H9 (cell line): ENCODE measurements at regions not wholly inside any gene's neighbourhood (a gene's known extent, or its start where the extent isn't known, plus 50 kb on each side); places are given as distances from the start of the nearest gene placed in this dataset.

Experiments
- DNase-seq: peaks from one replicate; pipeline ENCODE4 v3.0.0-alpha.2; 2017
- H2AFZ ChIP-seq: one replicate; pipeline ENCODE4 v1.6.1; 2013; ENCODE audit warnings: mild to moderate bottlenecking, low read length, control low read depth, moderate library complexity
- H2AK5ac ChIP-seq: 2 replicates; pipeline ENCODE4 v1.6.1; 2013; ENCODE audit warnings: low read length, control low read depth, mixed read lengths; ENCODE audit not compliant: insufficient read length
- H2BK120ac ChIP-seq: one replicate; pipeline ENCODE4 v1.6.1; 2013; ENCODE audit warnings: low read depth, mild to moderate bottlenecking, low read length, control low read depth, inconsistent platforms; ENCODE audit not compliant: poor library complexity, severe bottlenecking
- H2BK12ac ChIP-seq: 2 replicates; pipeline ENCODE4 v1.6.1; 2013; ENCODE audit warnings: low read length, control low read depth, mixed read lengths, low read depth; ENCODE audit not compliant: insufficient read length
- H2BK15ac ChIP-seq: 2 replicates; pipeline ENCODE4 v1.6.1; 2013; ENCODE audit warnings: low read depth, low read length, control low read depth
- H2BK20ac ChIP-seq: one replicate; pipeline ENCODE4 v1.6.1; 2013; ENCODE audit warnings: low read depth, mild to moderate bottlenecking, low read length, control low read depth, inconsistent platforms; ENCODE audit not compliant: poor library complexity, severe bottlenecking
- H2BK5ac ChIP-seq: 2 replicates; pipeline ENCODE4 v1.6.1; 2013; ENCODE audit warnings: low read length, control low read depth, mixed read lengths; ENCODE audit not compliant: insufficient read length
- H3K14ac ChIP-seq: 2 replicates; pipeline ENCODE4 v1.6.1; 2013; ENCODE audit warnings: low read length, control low read depth; ENCODE audit not compliant: insufficient read depth
- H3K18ac ChIP-seq: 2 replicates; pipeline ENCODE4 v1.6.1; 2013; ENCODE audit warnings: low read depth, mild to moderate bottlenecking, mixed read lengths, low read length, control low read depth; ENCODE audit not compliant: insufficient read length
- H3K23ac ChIP-seq: 2 replicates; pipeline ENCODE4 v1.6.1; 2013; ENCODE audit warnings: low read length, control low read depth, mixed read lengths, low read depth; ENCODE audit not compliant: insufficient read length
- H3K23me2 ChIP-seq: 2 replicates; pipeline ENCODE4 v1.6.1; 2013; ENCODE audit warnings: low read depth, mild to moderate bottlenecking, mixed read lengths, low read length, control low read depth; ENCODE audit not compliant: insufficient read length, poor library complexity, severe bottlenecking
- H3K27ac ChIP-seq: 2 replicates; pipeline ENCODE4 v1.5.1; 2013; ENCODE audit warnings: low read length, control low read depth, mixed read lengths, low read depth; ENCODE audit not compliant: insufficient read length
- H3K27me3 ChIP-seq: 2 replicates; pipeline ENCODE4 v1.6.1; 2013; ENCODE audit warnings: low read length, control low read depth, inconsistent platforms; ENCODE audit not compliant: insufficient read depth
- H3K4ac ChIP-seq: 2 replicates; pipeline ENCODE4 v1.6.1; 2013; ENCODE audit warnings: low read depth, mild to moderate bottlenecking, control low read depth, inconsistent platforms, low read length, moderate library complexity
- H3K4me1 ChIP-seq: 2 replicates; pipeline ENCODE4 v1.6.1; 2013; ENCODE audit warnings: low read length, control low read depth, inconsistent platforms; ENCODE audit not compliant: insufficient read depth
- H3K4me2 ChIP-seq: 2 replicates; pipeline ENCODE4 v1.6.1; 2013; ENCODE audit warnings: low read length, control low read depth, mixed read lengths; ENCODE audit not compliant: insufficient read length, insufficient read depth
- H3K56ac ChIP-seq: 2 replicates; pipeline ENCODE4 v1.6.1; 2013; ENCODE audit warnings: low read depth, mild to moderate bottlenecking, mixed read lengths, low read length, control low read depth; ENCODE audit not compliant: insufficient read length
- H3K79me1 ChIP-seq: 2 replicates; pipeline ENCODE4 v1.6.1; 2013; ENCODE audit warnings: low read depth, mild to moderate bottlenecking, moderate library complexity, low read length, control low read depth, inconsistent platforms; ENCODE audit not compliant: insufficient read depth, poor library complexity, severe bottlenecking
- H3K79me2 ChIP-seq: 2 replicates; pipeline ENCODE4 v1.6.1; 2013; ENCODE audit warnings: low read length, control low read depth, inconsistent platforms; ENCODE audit not compliant: insufficient read depth
- H3K9ac ChIP-seq: 2 replicates; pipeline ENCODE4 v1.6.1; 2013; ENCODE audit warnings: low read length, control low read depth, mixed read lengths; ENCODE audit not compliant: insufficient read length; ENCODE audit errors: extremely low read depth
- H3K9me3 ChIP-seq: one replicate; pipeline ENCODE4 v1.6.1; 2013; ENCODE audit warnings: low read depth, low read length, inconsistent platforms; ENCODE audit not compliant: control insufficient read depth
- H3T11ph ChIP-seq: one replicate; pipeline ENCODE4 v1.6.1; 2013; ENCODE audit warnings: mild to moderate bottlenecking, low read length, control low read depth, inconsistent platforms
- H4K20me1 ChIP-seq: one replicate; pipeline ENCODE4 v1.6.1; 2013; ENCODE audit not compliant: control insufficient read depth, insufficient read length, insufficient read depth
- H4K5ac ChIP-seq: 2 replicates; pipeline ENCODE4 v1.6.1; 2013; ENCODE audit warnings: low read depth, mild to moderate bottlenecking, mixed read lengths, low read length, control low read depth; ENCODE audit not compliant: insufficient read length
- H4K8ac ChIP-seq: replicated peaks from 2 replicates; pipeline ENCODE4 v1.6.1; 2013; ENCODE audit warnings: low read length, control low read depth, mixed read lengths, low read depth; ENCODE audit not compliant: insufficient read length
- H4K91ac ChIP-seq: 2 replicates; pipeline ENCODE4 v1.6.1; 2013; ENCODE audit warnings: low read depth, mild to moderate bottlenecking, moderate library complexity, mixed read lengths, low read length, control low read depth; ENCODE audit not compliant: insufficient read length
- H3K27ac Mint-ChIP-seq, 3 experiments: 2 replicates in 2 of 3; 3 replicates in 1 of 3; pipeline ENCODE4 v1.8.0; 2020 to 2021; ENCODE audit warnings: mixed read lengths in 3 of 3, mild to moderate bottlenecking in 1 of 3, moderate library complexity in 1 of 3
- H3K27me3 Mint-ChIP-seq: 2 replicates; pipeline ENCODE4 v1.8.0; 2021; ENCODE audit warnings: low read depth, mild to moderate bottlenecking, moderate library complexity, mixed read lengths
- H3K36me3 Mint-ChIP-seq, 3 experiments: 2 replicates in 2 of 3; 3 replicates in 1 of 3; pipeline ENCODE4 v1.8.0; 2020 to 2021; ENCODE audit warnings: low read depth in 3 of 3, mixed read lengths in 3 of 3; ENCODE audit not compliant: insufficient read depth in 1 of 3
- H3K4me1 Mint-ChIP-seq, 2 experiments: 2 replicates each; pipeline ENCODE4 v1.8.0; 2020; ENCODE audit warnings: mixed read lengths in 2 of 2
- H3K4me3 Mint-ChIP-seq, 2 experiments: 2 replicates in 1 of 2; 3 replicates in 1 of 2; pipeline ENCODE4 v1.8.0; 2020 to 2021; ENCODE audit warnings: mild to moderate bottlenecking in 2 of 2, mixed read lengths in 2 of 2, moderate library complexity in 1 of 2
- H3K9me3 Mint-ChIP-seq, 2 experiments: 2 replicates in 1 of 2; 3 replicates in 1 of 2; pipeline ENCODE4 v1.8.0; 2020; ENCODE audit warnings: mild to moderate bottlenecking in 2 of 2, mixed read lengths in 2 of 2, moderate library complexity in 1 of 2
- CTCF ChIP-seq: fragments of 200-600 bp; sonication (generic); conservative IDR thresholded peaks from 3 replicates; pipeline ENCODE4 v1.8.0; 2021; ENCODE audit warnings: antibody characterized with exemption, mild to moderate bottlenecking

- Histone ChIP-seq H2BK120ac (no peak overlapping the region), H3K14ac (no peak overlapping the region), H3K9me3 (no peaks in the 10 kb centered on the region), H3K79me1 (no peaks in the 10 kb centered on the region), H3T11ph (no peak overlapping the region), H3K27me3 (no peaks in the 10 kb centered on the region), H2BK20ac (no peak overlapping the region), H4K5ac (no peak overlapping the region), H3K23ac (no peak overlapping the region), H4K20me1 (no peaks in the 10 kb centered on the region), H3K23me2 (peaks cover 5% of the 10 kb centered on the region), H3K56ac (no peak overlapping the region), H3K9ac (no peak overlapping the region), H2BK5ac (no peak overlapping the region), H2BK15ac (no peak overlapping the region), H3K79me2 (no peaks in the 10 kb centered on the region), H3K27ac (no peak overlapping the region), H3K4me2 (no peak overlapping the region), H3K4ac (no peak overlapping the region), H2BK12ac (no peak overlapping the region), H2AK5ac (no peak overlapping the region), H4K91ac (no peak overlapping the region), H4K8ac (no peak overlapping the region), H3K4me1 (peaks cover 4% of the 10 kb centered on the region), H3K18ac (no peak overlapping the region), H2AFZ (no peak overlapping the region)
- peaks cover 0 to 5% (median 0%) of the 10 kb centered on the region in 3 experiments; a peak in 2 of 7 replicates for H3K36me3 Mint-ChIP-seq
- no peaks in the 10 kb centered on the region for H3K9me3 Mint-ChIP-seq
- H3K4me3 Mint-ChIP-seq = no peak overlapping the region
- DNase-seq = no peak
- no peak for TF ChIP-seq CTCF
- H3K27me3 Mint-ChIP-seq = peaks cover 3% of the 10 kb centered on the region
- H3K27ac Mint-ChIP-seq = no peak overlapping the region
- peaks cover 15 to 42% of the 10 kb centered on the region in 2 experiments for H3K4me1 Mint-ChIP-seq
These were observed 86.3 kb upstream of the PELI1 start for GRCh38 chr2:64230540-64230939.
